Stimulated activated CD8-positive, alpha-beta memory T cell treated with anti-CD3 and anti-CD28 coated beads, Interleukin-7, amount 100 ng/mL, for 48 hours (primary cell): ENCODE measurements at regions not wholly inside any gene's neighbourhood (a gene's known extent, or its start where the extent isn't known, plus 50 kb on each side); places are given as distances from the start of the nearest gene placed in this dataset.

ENCODE experiments used
- DNase-seq, 2 donors: peaks; one replicate each; pipeline ENCODE4 v3.0.0-alpha.2; 2020; ENCODE audit warnings: low read depth in 1 of 2; ENCODE audit errors: extremely low read depth in 1 of 2

DNA sequence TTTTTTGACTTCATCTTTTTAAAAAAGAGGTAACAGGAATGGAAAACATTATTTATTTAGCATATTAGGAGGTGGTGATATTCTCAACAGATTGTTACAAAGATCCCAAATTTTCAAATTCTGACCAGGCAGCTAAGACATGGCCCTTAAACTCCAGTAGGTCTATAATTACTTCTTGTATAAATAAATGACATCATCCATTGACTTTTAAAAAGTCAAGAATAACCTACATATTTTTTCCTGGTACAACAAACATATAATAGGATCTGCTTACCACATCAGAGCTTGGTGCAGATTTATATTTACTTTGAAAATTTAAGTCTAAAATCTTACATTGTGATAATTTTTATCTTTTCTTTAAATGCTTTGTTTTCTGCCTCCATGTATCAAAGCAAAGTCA, 92.2 kb upstream of the TRPM3 start:
- no peak for DNase-seq

DNA sequence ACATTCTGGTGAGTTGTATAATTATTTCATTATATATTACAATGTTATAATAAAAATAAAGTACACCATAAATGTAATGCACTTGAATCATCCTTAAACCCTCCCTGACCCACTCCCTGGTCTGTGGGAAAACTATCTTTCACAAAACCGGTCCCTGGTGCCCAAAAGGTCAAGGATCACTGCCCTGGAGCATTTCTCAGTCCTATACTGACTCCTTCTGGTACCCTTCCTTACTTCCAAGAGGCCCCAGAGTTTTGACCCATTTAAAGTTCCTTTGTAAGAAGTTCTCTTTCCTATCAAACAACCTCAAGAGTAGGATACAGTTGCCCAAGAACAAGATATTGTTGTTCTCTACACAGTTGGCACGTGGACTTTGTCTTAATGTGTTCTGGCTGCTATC, 88.9 kb upstream of the TRPM3 start:
- no peak for DNase-seq

DNA sequence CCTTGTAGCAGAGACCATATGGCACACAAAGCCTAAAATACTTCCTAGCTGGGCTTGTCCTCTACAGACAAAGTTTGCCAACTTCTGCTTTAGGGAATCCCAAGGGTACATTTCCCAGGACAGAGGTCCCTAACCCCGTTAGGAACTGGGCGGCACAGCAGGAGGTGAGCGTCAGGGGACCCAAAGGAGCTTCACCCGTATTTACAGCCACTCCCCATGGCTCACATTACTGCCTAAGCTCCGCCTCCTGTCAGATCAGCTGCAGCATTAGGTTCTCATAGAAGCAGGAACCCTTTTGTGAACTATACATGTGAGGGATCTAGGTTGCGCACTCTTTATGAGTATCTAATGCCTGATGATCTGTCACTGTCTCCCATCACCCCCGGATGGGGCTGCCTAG, 88.5 kb upstream of the TRPM3 start:
- no peak for DNase-seq

DNA sequence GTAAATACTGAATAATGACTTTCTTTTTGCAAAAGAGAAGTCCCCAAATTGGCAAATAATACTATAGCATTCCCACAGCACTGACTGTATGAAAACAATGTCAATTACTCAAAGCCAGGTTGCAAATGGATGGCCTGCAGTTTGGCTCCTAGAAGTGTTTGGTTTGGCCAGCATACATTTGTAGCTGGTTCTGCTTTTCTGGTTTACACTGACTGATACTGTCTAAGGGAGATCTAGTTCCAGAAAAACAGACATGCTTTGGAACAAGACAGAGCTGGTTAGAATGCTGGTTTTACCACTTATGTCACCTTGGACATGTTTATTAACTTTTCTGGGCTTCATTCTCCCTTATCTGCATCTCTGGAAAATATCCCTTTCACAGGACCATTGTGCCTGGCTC, 81.5 kb upstream of the TRPM3 start:
- no peak for DNase-seq

DNA sequence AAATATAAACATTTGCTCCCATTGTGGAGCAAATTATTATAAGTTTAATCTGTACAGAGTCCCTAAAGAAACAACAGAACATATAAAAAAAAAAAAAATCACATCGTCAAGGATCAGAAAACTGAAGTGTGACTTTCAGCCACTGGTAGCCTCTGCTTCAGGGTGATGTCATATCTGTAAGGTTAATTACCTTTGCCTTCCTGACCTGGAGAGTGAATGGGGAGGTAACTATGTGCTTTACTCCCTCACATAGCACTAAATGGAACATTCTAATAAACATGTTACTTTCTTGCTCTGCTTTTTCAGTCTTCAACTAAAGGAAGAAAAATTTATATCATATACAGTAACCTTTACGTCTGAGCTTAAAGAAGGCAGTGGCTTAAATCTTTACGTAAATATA, 70.3 kb upstream of the TRPM3 start:
- no peak for DNase-seq

DNA sequence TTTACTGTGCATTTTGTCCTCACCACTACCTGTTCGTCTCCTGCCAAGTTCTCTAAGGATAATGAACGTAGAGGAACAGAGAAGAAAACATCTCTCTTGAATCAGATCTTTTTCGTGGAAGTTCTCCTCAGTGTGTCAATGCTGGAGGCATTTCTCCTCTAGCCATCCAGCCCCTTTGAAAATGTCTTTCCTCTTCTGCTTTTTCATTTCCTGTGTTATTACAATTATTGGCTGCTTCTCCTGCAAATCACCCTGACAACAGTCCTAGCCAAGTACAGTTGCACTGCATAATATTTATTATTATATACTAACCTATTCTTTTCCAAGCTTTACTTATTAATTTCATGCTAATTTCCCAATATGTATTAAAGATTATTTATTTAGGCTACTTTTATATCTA, 61.8 kb upstream of the TRPM3 start:
- no peak for DNase-seq

DNA sequence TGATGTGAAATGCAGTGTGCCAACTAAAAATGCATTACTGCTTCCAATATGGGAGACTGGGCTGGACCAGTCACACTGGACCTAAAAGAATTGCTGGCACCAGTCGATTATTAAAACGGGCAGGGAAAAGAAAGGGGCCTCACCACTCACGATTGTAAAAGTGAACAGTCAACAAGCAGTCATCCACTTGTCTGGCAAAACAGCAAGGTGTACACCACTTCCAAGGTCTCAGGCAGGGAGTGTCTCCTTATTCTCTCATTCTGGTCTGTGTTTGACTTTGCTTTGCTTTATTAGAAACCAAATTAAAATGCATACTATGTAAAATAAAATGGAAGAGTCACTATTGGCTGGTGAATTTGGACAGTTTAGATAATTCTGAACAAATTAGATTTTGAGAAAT, 57.8 kb upstream of the TRPM3 start:
- no peak for DNase-seq

DNA sequence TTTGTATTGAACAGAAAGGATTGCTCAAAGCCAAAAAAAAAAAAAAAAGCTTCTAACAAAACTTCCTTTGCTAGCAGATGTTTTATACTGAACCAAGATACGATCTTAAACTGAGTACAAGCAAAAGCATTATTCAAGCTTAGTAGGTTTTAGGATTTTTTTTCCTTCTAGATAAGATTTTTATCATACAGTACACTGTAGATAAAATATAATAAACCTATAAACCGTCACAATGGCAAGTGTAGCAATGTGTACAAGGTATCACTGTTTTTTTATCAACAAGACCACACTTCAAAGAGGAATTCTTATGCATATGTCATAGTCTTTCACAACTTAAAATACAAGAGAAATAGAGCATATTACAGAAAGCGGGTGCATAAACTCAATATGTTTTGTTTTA, 56.5 kb upstream of the TRPM3 start:
- DNase-seq = no peak

DNA sequence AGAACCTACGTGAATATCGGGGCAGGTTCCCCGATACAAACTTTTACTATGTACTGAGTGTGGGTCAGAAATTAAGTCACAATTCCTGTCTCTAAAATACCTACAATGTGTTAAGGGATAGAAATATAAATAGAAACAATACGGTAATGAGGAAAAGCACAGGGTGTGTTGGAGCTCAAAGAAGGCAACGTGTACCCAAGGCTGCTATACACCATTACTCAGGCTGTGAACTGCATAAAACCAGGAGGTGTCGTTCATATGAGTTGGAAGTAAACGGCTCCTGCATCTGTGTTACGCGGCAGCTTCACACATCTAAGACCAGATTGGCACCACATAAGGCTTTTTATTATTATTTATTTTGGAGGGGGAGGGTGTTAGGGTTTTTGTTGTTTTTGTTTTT, 50.1 kb upstream of the TRPM3 start:
- DNase-seq = no peak
